ENCODE measurements at regions not wholly inside any gene's neighbourhood (a gene's known extent, or its start where the extent isn't known, plus 50 kb on each side); places are given as distances from the start of the nearest gene placed in this dataset.

- no peak for TF ChIP-seq SPI1 (IDR thresholded peaks at IDR 0.05; ENCODE audit: low read depth, low read length)
- TF ChIP-seq POLR2AphosphoS5 (IDR thresholded peaks at IDR 0.05; ENCODE audit: low read depth, low read length), result no peak
- no peak for TF ChIP-seq POLR2A (IDR thresholded peaks at IDR 0.05; ENCODE audit: low read depth, low read length)
- no peak for TF ChIP-seq TAF1 (IDR thresholded peaks at IDR 0.05; ENCODE audit: low read depth, low read length)
- TF ChIP-seq POU2F2 (IDR thresholded peaks at IDR 0.05; ENCODE audit: low read depth, low read length), result no peak
- TF ChIP-seq PAX5 (IDR thresholded peaks at IDR 0.05; ENCODE audit: insufficient read depth, low read length, severe bottlenecking), result no peak
Measured at GRCh38 chr6:98644063-98644462, 190.3 kb upstream of the POU3F2 start.
